B cell (primary cell): ENCODE measurements at regions not wholly inside any gene's neighbourhood (a gene's known extent, or its start where the extent isn't known, plus 50 kb on each side); places are given as distances from the start of the nearest gene placed in this dataset.

Source experiments
- CTCF ChIP-seq: fragments of 200-600 bp; IDR thresholded peaks from one replicate; pipeline ENCODE4 v1.8.0; 2022; ENCODE audit warnings: antibody characterized with exemption, mild to moderate bottlenecking
- EZH2 ChIP-seq: IDR thresholded peaks from 2 replicates; pipeline ENCODE4 v1.6.1; 2012; ENCODE audit warnings: borderline replicate concordance, low read depth, mild to moderate bottlenecking, moderate library complexity, low read length; ENCODE audit not compliant: insufficient read depth, poor library complexity, severe bottlenecking

- TF ChIP-seq EZH2 (no peak), CTCF (no peak)
Measured at GRCh38 chr1:94734963-94735901, 84.9 kb upstream of the SLC44A3 start.
